EH (cell line): ENCODE measurements at regions not wholly inside any gene's neighbourhood (a gene's known extent, or its start where the extent isn't known, plus 50 kb on each side); places are given as distances from the start of the nearest gene placed in this dataset.

ENCODE experiments used
- DNase-seq: peaks from one replicate; pipeline ENCODE4 v3.0.0-alpha.2; 2015; ENCODE audit warnings: low read depth

GRCh38 chr15:54722342-54722986 lies 474.3 kb downstream of the RSL24D1 start:
- DNase-seq, result no peak

DNA sequence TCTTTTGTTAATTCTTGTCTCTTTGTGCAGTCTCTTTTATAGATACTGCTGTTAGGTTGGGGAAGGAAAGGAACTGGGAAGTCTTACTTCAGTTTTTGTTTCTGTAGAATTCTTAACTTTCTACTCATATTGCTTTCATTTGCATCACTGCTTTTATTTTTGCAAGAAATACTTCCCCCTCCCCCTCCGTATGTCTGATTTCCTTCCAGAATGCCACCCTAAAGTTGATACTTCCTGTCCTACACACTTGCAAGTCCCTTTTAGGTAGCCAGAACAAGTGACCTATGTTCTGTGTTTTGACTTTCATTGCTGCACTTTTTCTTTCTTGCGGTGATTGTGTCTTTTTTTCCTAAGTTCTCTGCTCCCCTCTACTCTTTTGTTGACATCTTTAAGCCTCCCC lies 477.4 kb downstream of the RSL24D1 start:
- DNase-seq, result no peak

GRCh38 chr15:54707805-54708752 lies 488.7 kb downstream of the RSL24D1 start:
- no peak for DNase-seq

DNA sequence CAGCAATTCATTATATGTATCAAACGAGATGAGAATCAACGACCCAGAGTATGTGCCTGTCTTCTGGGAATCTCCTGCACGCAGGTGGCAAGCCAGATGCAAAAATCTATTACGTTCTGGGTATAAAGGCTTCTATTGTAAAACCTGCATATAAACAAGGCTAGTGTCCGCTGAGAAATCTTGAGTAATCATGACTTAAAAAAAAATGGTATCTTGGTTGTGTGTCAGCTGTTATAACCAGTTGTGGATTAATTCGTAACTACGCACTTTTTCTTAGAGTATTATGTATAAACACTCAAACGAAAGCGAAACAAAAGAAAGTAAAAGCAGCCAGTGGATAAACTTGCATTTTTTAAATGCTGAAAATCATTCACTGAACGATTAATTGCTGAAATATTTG lies 509.1 kb downstream of the RSL24D1 start:
- DNase-seq, result no peak
